ENCODE measurements at regions not wholly inside any gene's neighbourhood (a gene's known extent, or its start where the extent isn't known, plus 50 kb on each side); places are given as distances from the start of the nearest gene placed in this dataset.

DNA sequence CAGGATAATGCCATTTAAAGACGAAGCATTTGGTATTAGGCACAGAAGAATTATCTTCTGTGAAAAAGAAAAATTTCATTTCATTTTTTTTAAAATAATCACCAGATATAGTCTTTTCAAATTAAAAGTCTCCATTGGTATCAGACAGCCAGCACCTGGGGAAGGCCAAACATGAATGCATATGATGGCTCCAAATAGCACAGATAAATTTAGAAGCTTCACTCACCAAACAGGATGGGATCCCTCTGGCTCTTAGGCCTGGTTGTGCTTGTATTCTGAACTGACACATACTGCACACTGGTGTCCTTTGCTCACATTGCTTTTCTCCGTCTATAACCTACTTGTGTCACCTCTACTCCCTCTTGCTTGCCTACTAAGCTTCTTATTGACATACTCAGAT is 169.5 kb upstream of the CHRM2 start (continued):
- TF ChIP-seq, protein P1, sequence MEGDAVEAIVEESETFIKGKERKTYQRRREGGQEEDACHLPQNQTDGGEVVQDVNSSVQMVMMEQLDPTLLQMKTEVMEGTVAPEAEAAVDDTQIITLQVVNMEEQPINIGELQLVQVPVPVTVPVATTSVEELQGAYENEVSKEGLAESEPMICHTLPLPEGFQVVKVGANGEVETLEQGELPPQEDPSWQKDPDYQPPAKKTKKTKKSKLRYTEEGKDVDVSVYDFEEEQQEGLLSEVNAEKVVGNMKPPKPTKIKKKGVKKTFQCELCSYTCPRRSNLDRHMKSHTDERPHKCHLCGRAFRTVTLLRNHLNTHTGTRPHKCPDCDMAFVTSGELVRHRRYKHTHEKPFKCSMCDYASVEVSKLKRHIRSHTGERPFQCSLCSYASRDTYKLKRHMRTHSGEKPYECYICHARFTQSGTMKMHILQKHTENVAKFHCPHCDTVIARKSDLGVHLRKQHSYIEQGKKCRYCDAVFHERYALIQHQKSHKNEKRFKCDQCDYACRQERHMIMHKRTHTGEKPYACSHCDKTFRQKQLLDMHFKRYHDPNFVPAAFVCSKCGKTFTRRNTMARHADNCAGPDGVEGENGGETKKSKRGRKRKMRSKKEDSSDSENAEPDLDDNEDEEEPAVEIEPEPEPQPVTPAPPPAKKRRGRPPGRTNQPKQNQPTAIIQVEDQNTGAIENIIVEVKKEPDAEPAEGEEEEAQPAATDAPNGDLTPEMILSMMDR (IDR thresholded peaks at IDR 0.05): no peak
- TF ChIP-seq MAFK (IDR thresholded peaks at IDR 0.05; ENCODE audit: partially characterized antibody): no peak

DNA sequence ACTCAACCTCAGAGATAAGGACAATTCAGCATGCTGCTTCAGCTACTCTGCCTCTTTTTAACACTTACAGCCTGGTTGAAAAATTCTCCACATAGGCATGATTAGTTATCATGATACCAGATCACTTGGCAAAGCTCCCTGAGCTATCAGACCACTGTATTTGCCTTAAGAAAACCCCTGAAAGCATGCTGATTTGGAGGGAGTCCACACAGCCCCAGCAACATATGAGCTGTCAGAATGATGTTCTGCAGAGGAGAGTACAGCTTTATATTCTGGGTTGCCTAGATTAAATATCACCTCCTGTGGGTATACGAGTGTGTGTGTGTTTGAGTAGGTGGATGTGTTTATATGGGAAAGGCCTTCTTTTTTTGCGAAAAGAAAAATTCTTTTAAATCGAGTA is 170.2 kb upstream of the CHRM2 start:
- no peak for FAIRE-seq

DNA sequence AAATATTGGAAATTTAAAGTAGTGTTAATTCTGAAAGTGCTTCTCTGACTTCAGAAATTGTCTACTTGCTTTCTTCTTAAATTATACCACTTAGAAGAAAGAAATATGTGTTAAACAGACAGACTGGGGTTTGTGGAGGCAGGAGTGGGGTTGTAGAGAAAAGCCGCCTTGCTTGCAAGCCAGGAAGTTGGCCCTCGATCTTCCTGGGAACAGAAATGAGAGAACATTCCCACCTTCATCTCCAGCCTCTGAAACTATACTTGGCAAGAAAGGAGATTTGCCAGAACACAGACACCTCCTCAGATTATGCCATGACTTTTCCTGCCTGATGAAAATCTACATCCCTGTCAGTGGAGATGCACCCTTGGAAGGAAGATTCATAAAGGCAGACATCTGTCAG is 171.2 kb upstream of the CHRM2 start:
- H3K27ac ChIP-seq: no peak overlapping the region

More for the DNA sequence above, 170.2 kb upstream of the CHRM2 start:
- Histone ChIP-seq H3K4me1 (no peaks in the 10 kb centered on the region), H3K9me3 (no peaks in the 10 kb centered on the region), H3K4me3 (no peak overlapping the region), H3K27ac (no peak overlapping the region), H3K4me2 (no peak overlapping the region)
- TF ChIP-seq, protein P2, sequence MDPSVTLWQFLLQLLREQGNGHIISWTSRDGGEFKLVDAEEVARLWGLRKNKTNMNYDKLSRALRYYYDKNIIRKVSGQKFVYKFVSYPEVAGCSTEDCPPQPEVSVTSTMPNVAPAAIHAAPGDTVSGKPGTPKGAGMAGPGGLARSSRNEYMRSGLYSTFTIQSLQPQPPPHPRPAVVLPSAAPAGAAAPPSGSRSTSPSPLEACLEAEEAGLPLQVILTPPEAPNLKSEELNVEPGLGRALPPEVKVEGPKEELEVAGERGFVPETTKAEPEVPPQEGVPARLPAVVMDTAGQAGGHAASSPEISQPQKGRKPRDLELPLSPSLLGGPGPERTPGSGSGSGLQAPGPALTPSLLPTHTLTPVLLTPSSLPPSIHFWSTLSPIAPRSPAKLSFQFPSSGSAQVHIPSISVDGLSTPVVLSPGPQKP (IDR thresholded peaks at IDR 0.05; ENCODE audit: low read depth, low read length): no peak
- no peak for TF ChIP-seq CEBPB (IDR thresholded peaks at IDR 0.05)
- TF ChIP-seq FOXS1 (CRISPR knock-in tag; IDR thresholded peaks at IDR 0.05): no peak
- TF ChIP-seq TP53 (CRISPR knock-in tag; IDR thresholded peaks at IDR 0.05): no peak
- no peak for TF ChIP-seq EHF (CRISPR knock-in tag; IDR thresholded peaks at IDR 0.05)
- TF ChIP-seq, protein P3, sequence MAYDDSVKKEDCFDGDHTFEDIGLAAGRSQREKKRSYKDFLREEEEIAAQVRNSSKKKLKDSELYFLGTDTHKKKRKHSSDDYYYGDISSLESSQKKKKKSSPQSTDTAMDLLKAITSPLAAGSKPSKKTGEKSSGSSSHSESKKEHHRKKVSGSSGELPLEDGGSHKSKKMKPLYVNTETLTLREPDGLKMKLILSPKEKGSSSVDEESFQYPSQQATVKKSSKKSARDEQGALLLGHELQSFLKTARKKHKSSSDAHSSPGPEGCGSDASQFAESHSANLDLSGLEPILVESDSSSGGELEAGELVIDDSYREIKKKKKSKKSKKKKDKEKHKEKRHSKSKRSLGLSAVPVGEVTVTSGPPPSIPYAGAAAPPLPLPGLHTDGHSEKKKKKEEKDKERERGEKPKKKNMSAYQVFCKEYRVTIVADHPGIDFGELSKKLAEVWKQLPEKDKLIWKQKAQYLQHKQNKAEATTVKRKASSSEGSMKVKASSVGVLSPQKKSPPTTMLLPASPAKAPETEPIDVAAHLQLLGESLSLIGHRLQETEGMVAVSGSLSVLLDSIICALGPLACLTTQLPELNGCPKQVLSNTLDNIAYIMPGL (CRISPR knock-in tag; IDR thresholded peaks at IDR 0.05; ENCODE audit: borderline replicate concordance): no peak
- TF ChIP-seq RNF2 (IDR thresholded peaks at IDR 0.05; ENCODE audit: borderline replicate concordance, low read depth): no peak
- TF ChIP-seq TFCP2L1 (CRISPR knock-in tag; IDR thresholded peaks at IDR 0.05): no peak
- DNase-seq (ENCODE audit: low read depth in 1 of 2, low spot score in 1 of 2) (no peak), ATAC-seq (no peak)
- ChIA-PET POLR2A (no interaction called here), CTCF (no interaction called here)
- 33% methylated on average over 3 of the region's 3 CpGs for WGBS (ENCODE audit: missing lambda C conversion rate)

DNA sequence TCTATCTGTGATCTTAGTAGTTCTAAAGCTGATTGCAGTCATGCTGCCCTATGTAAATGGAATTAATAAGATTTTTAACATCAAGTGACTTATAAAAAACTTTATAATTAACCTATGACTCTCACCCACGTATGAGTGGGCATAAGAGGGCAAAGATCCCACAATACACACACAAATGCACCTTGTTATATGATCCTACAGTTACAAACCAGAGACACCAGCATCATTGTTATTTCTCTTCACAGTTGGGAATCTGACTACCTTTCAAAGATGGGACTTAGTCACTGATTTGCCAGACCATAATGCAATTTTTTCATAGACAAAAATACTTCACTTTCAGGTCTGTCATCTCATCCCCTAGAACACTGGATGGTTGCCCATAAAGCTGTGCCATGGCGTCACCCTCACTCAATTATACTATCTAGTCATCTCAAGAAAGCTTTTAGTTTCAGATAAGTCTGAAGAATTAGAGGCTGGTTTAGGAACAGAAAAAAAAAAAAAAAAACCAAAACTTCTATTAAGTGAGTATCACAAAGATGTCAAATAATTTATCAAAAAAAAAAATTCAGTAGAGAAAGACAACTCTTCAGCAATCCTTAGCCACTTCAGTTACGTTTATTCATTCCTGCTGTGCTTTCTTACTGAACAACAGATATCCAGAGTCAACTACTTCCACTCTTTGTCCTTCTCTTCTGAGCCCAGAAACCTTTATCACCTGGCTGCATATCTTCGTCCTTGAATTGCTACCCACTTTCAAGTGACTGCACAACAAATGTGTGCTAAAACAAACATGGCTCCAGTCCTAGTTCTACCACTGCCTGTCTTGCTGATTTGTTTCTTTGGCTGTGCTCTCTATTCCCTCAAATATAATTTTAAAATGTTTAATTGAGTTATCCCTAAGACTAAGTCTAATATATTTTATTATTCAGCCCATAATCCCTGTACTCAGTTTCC is 175.0 kb upstream of the CHRM2 start:
- ATAC-seq: no peak
- no peak for TF ChIP-seq EP300 (IDR thresholded peaks at IDR 0.05)
- TF ChIP-seq SREBF2 (IDR thresholded peaks at IDR 0.05): no peak
- TF ChIP-seq, protein P4, sequence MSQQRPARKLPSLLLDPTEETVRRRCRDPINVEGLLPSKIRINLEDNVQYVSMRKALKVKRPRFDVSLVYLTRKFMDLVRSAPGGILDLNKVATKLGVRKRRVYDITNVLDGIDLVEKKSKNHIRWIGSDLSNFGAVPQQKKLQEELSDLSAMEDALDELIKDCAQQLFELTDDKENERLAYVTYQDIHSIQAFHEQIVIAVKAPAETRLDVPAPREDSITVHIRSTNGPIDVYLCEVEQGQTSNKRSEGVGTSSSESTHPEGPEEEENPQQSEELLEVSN (IDR thresholded peaks at IDR 0.05; ENCODE audit: borderline replicate concordance, low read depth): no peak
- no peak for TF ChIP-seq GATA3 (IDR thresholded peaks at IDR 0.05; ENCODE audit: borderline replicate concordance)
- no peak for TF ChIP-seq EHF (CRISPR knock-in tag; IDR thresholded peaks at IDR 0.05)
- no peak for TF ChIP-seq ZNF302 (CRISPR knock-in tag; IDR thresholded peaks at IDR 0.05)
- TF ChIP-seq HDAC2 (IDR thresholded peaks at IDR 0.05): no peak
- no peak for TF ChIP-seq ZFP36 (IDR thresholded peaks at IDR 0.05; ENCODE audit: borderline replicate concordance, partially characterized antibody)
- TF ChIP-seq ZC3H11A (IDR thresholded peaks at IDR 0.05): no peak
- TF ChIP-seq POLR2A (IDR thresholded peaks at IDR 0.05; ENCODE audit: low read length): no peak
- TF ChIP-seq, protein P5, sequence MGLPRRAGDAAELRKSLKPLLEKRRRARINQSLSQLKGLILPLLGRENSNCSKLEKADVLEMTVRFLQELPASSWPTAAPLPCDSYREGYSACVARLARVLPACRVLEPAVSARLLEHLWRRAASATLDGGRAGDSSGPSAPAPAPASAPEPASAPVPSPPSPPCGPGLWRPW (IDR thresholded peaks at IDR 0.05): no peak
- TF ChIP-seq, protein P2 (IDR thresholded peaks at IDR 0.05; ENCODE audit: low read depth, low read length): no peak
- TF ChIP-seq KDM5A (IDR thresholded peaks at IDR 0.05): no peak

More for the DNA sequence above, 171.2 kb upstream of the CHRM2 start:
- H3K9me3 ChIP-seq: no peaks in the 10 kb centered on the region
- CTCF ChIA-PET: no interaction called here
- POLR2A ChIA-PET: no interaction called here
- 16% methylated on average over 2 of the region's 2 CpGs for WGBS (ENCODE audit: missing lambda C conversion rate)
- no peak overlapping the region for H3K4me3 ChIP-seq
- no peak for FAIRE-seq
- TF ChIP-seq, protein P6, sequence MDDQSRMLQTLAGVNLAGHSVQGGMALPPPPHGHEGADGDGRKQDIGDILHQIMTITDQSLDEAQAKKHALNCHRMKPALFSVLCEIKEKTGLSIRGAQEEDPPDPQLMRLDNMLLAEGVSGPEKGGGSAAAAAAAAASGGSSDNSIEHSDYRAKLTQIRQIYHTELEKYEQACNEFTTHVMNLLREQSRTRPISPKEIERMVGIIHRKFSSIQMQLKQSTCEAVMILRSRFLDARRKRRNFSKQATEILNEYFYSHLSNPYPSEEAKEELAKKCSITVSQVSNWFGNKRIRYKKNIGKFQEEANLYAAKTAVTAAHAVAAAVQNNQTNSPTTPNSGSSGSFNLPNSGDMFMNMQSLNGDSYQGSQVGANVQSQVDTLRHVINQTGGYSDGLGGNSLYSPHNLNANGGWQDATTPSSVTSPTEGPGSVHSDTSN (IDR thresholded peaks at IDR 0.05): no peak
- TF ChIP-seq CBX2 (IDR thresholded peaks at IDR 0.05; ENCODE audit: borderline replicate concordance, low read depth): no peak
- no peaks in the 10 kb centered on the region for H3K4me1 ChIP-seq
- ATAC-seq: no peak
- no peak overlapping the region for H3K4me2 ChIP-seq
- no peak for DNase-seq (ENCODE audit: low read depth in 1 of 2, low spot score in 1 of 2)

More for the DNA sequence above, 175.0 kb upstream of the CHRM2 start:
- Histone ChIP-seq H3K27ac (no peak overlapping the region), H3K4me3 (no peak overlapping the region), H3K9me3 (no peaks in the 10 kb centered on the region), H3K4me2 (no peak overlapping the region), H3K4me1 (no peaks in the 10 kb centered on the region)
- FAIRE-seq (no peak), DNase-seq (ENCODE audit: low read depth in 1 of 2, low spot score in 1 of 2) (no peak)
- POLR2A ChIA-PET: no interaction called here
- 3% methylated on average over 4 of the region's 4 CpGs for WGBS (ENCODE audit: missing lambda C conversion rate)
- CTCF ChIA-PET: no interaction called here
